AG04450 (cell line): ENCODE measurements at regions not wholly inside any gene's neighbourhood (a gene's known extent, or its start where the extent isn't known, plus 50 kb on each side); places are given as distances from the start of the nearest gene placed in this dataset.

Experiments
- CTCF ChIA-PET: fragments of 300-600, 350-600 bp; formaldehyde crosslinking; extraction: SDS; loops from one replicate; lab custom pipeline; 2022; ENCODE audit warnings: antibody characterized with exemption, inconsistent platforms; lab: Charles Lee
- POLR2A ChIA-PET: fragments of 350-600 bp; formaldehyde crosslinking; extraction: SDS; loops from one replicate; lab custom pipeline; 2021; ENCODE audit warnings: antibody characterized with exemption, inconsistent platforms; lab: Yijun Ruan, JAX
- DNase-seq: peaks from one replicate; pipeline ENCODE4 v3.0.0-alpha.2; 2011; ENCODE audit warnings: low read depth, low spot score
- H3K27ac ChIP-seq: one replicate; pipeline ENCODE4 v1.5.1; 2012; ENCODE audit warnings: low read depth, low read length, control low read depth
- H3K27me3 ChIP-seq: one replicate; pipeline ENCODE4 v1.6.0; 2012; ENCODE audit warnings: low read length; ENCODE audit not compliant: control insufficient read depth, insufficient read depth
- H3K4me3 ChIP-seq: 2 replicates; pipeline ENCODE4 v1.5.1; 2011; ENCODE audit warnings: mild to moderate bottlenecking, low read depth, low read length, control low read depth
- H3K9me3 ChIP-seq: 2 replicates; pipeline ENCODE4 v1.5.1; 2012; ENCODE audit warnings: low read length; ENCODE audit not compliant: control insufficient read depth, insufficient read depth
- TF ChIP-seq, protein P1 (sequence below): IDR thresholded peaks from 2 replicates; pipeline ENCODE4 v1.5.1; 2011; ENCODE audit warnings: low read depth, low read length, control low read depth, inconsistent platforms

DNA sequence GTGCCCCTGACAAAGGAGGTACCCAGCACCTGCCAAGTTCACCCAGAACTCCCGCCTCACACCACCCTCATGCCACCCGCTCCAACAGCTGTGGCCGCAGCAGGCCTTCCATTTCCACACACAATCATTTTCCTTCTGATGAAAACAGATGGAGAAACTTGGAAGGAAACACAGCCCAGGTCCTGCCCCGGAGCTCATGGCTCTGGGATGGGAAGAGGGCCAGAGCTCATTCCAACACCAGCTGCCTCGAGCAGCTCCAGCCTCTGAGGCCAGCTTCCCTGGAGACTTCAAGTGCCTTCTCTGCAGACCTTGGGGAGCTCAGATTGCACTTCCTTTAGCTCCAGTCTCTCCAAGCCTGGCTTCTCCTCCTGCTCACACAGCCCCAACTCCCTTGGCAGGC is 55.1 kb upstream of the CMKLR1 start:
- ChIA-PET CTCF (no interaction called here), POLR2A (no interaction called here)
- no peaks in the 10 kb centered on the region for H3K27me3 ChIP-seq
- DNase-seq, result no peak
- H3K4me3 ChIP-seq, result no peak overlapping the region
- TF ChIP-seq, protein P1, sequence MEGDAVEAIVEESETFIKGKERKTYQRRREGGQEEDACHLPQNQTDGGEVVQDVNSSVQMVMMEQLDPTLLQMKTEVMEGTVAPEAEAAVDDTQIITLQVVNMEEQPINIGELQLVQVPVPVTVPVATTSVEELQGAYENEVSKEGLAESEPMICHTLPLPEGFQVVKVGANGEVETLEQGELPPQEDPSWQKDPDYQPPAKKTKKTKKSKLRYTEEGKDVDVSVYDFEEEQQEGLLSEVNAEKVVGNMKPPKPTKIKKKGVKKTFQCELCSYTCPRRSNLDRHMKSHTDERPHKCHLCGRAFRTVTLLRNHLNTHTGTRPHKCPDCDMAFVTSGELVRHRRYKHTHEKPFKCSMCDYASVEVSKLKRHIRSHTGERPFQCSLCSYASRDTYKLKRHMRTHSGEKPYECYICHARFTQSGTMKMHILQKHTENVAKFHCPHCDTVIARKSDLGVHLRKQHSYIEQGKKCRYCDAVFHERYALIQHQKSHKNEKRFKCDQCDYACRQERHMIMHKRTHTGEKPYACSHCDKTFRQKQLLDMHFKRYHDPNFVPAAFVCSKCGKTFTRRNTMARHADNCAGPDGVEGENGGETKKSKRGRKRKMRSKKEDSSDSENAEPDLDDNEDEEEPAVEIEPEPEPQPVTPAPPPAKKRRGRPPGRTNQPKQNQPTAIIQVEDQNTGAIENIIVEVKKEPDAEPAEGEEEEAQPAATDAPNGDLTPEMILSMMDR, result no peak
- H3K27ac ChIP-seq, result no peak overlapping the region
- H3K9me3 ChIP-seq, result no peaks in the 10 kb centered on the region

DNA sequence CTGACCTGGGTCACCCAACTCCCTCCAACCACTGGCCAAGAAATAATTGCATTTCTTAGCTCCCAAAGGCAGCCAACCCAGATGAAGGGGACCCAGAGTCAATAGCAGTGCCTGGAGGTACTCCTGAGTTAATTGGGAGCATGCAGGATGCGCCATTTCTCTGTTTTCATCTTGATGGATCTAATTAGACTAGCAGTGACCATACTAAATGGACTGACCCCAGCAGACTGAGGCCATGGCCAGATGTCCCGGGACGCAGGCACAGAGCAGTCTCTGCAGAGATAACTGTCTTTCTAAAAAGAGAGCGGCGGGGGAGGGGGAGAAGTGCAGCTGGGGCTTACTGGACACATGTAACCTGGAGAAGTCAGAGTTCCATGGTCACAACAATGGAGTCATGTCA is 53.2 kb upstream of the CMKLR1 start:
- Histone ChIP-seq H3K9me3 (no peaks in the 10 kb centered on the region), H3K27ac (no peak overlapping the region), H3K4me3 (no peak overlapping the region), H3K27me3 (no peaks in the 10 kb centered on the region)
- POLR2A ChIA-PET, result no interaction called here
- TF ChIP-seq, protein P1, result no peak
- DNase-seq, result no peak
- CTCF ChIA-PET, result no interaction called here

DNA sequence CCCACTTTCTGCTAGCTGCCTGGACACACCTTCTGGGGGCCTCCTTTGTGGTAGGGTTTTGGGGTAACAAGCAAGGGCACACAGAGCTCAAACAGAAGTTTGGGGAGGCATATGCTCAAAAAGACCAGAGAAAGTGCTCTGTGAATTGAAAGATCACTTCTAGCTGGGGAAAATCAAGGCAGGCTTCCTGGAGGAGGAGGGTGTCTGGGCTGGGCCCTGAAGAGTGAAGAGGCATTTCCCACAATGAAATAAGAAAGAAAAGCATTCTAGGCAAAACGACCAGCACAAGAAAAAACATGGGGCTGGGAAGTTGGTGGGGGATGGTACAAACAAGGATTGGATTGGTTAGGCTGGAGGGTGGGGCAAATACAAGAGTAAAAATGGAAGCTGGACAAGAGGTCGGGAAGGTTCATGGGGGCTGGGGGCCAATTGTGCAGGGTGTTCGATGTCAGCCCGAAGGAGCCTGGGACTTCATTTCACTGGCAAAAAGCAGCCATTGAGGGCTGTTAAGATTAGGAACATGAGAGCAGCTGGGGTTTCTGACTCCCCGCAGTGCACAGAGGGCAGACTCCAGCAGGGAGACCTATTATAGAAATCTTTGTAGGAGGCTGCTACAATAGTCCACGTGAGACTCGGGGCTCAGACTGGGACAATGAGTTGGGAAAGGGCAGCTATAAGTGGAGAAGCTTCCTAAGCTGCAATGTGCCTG is 51.5 kb upstream of the CMKLR1 start:
- H3K27ac ChIP-seq, result no peak overlapping the region
- CTCF ChIA-PET, result no interaction called here
- POLR2A ChIA-PET, result no interaction called here
- TF ChIP-seq, protein P1, result no peak
- H3K4me3 ChIP-seq, result no peak overlapping the region
- H3K27me3 ChIP-seq, result no peaks in the 10 kb centered on the region
- H3K9me3 ChIP-seq, result no peaks in the 10 kb centered on the region
- DNase-seq, result no peak

DNA sequence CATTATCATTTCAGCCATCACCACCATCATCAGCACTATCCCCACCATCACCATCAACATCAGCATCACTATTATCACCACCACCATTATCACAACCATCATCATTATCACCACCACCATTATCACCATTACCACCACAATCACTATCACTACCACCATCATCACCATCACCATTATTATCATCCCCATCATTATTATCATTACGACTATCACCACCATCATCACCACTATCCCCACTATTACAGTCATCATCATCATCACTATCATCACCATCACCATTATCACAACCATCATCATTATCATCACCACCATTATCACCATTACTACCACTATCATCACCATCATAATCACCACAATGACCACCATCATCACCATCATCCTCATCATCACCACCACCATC is 50.4 kb upstream of the CMKLR1 start:
- H3K4me3 ChIP-seq, result no peak overlapping the region
- H3K27me3 ChIP-seq, result no peaks in the 10 kb centered on the region
- DNase-seq, result no peak
- no peaks in the 10 kb centered on the region for H3K9me3 ChIP-seq
- ChIA-PET POLR2A (no interaction called here), CTCF (no interaction called here)
- TF ChIP-seq, protein P1, result no peak
- H3K27ac ChIP-seq, result no peak overlapping the region
